IMR-90 (cell line): ENCODE measurements at regions not wholly inside any gene's neighbourhood (a gene's known extent, or its start where the extent isn't known, plus 50 kb on each side); places are given as distances from the start of the nearest gene placed in this dataset.

Experiments used
- ATAC-seq: fragments of 200-7000 bp; cut with Tn5 transposase; 2 replicates; pipeline ENCODE4 v1.9.1; 2020; ENCODE audit warnings: low read depth, mild to moderate bottlenecking, moderate library complexity
- BruUV-seq: library from RNA; stranded (reverse); fragments of 400-500 nt; replicated peaks from 2 replicates; lab custom pipeline; 2021; lab: Mats Ljungman, UMichigan
- CTCF ChIA-PET: fragments of 300-600 bp; formaldehyde crosslinking; extraction: SDS; loops from one replicate; lab custom pipeline; 2021; ENCODE audit warnings: antibody characterized with exemption; lab: Yijun Ruan, JAX
- POLR2A ChIA-PET: fragments of 300-600 bp; sonication (Branson Sonifier 250); formaldehyde crosslinking; loops from one replicate; lab custom pipeline; 2022; ENCODE audit warnings: antibody characterized with exemption; ENCODE audit not compliant: unreplicated experiment; lab: Charles Lee
- DNase-seq: peaks from one replicate; pipeline ENCODE4 v3.0.0; 2013
- H2AFZ ChIP-seq: replicated peaks from 2 replicates; pipeline ENCODE3; 2013; ENCODE audit warnings: low read length, mild to moderate bottlenecking; ENCODE audit not compliant: poor library complexity
- H2AK5ac ChIP-seq: 2 replicates; pipeline ENCODE4 v1.6.1; 2013; ENCODE audit warnings: low read depth, low read length, inconsistent platforms
- H2AK9ac ChIP-seq: replicated peaks from 2 replicates; pipeline ENCODE3; 2013; ENCODE audit warnings: mild to moderate bottlenecking, low read depth, low read length, moderate library complexity; ENCODE audit not compliant: poor library complexity
- H2BK120ac ChIP-seq: 2 replicates; pipeline ENCODE4 v1.6.1; 2013; ENCODE audit warnings: low read depth, low read length, inconsistent platforms
- H2BK15ac ChIP-seq: 3 replicates; pipeline ENCODE4 v1.6.1; 2013; ENCODE audit warnings: low read depth, low read length, inconsistent platforms
- H2BK20ac ChIP-seq: 2 replicates; pipeline ENCODE4 v1.6.1; 2013; ENCODE audit warnings: low read depth, mild to moderate bottlenecking, inconsistent platforms, low read length, moderate library complexity
- H2BK5ac ChIP-seq: 2 replicates; pipeline ENCODE4 v1.6.1; 2013; ENCODE audit warnings: mild to moderate bottlenecking, low read depth, low read length, inconsistent platforms; ENCODE audit not compliant: poor library complexity, severe bottlenecking
- H3K14ac ChIP-seq: replicated peaks from 2 replicates; pipeline ENCODE4 v1.6.1; 2013; ENCODE audit warnings: low read depth, low read length, inconsistent platforms
- H3K18ac ChIP-seq: 2 replicates; pipeline ENCODE4 v1.6.1; 2013; ENCODE audit warnings: low read depth, low read length, control low read depth
- H3K23ac ChIP-seq: 2 replicates; pipeline ENCODE4 v1.6.1; 2013; ENCODE audit warnings: low read depth, low read length, inconsistent platforms
- H3K27ac ChIP-seq: 2 replicates; pipeline ENCODE4 v1.5.1; 2013; ENCODE audit warnings: mild to moderate bottlenecking, control low read depth, low read length; ENCODE audit not compliant: insufficient read depth
- H3K27me3 ChIP-seq: 2 replicates; pipeline ENCODE4 v1.6.1; 2013; ENCODE audit warnings: low read length; ENCODE audit not compliant: control insufficient read depth, insufficient read depth
- H3K36me3 ChIP-seq: 2 replicates; pipeline ENCODE4 v1.6.1; 2013; ENCODE audit warnings: low read length, mixed read lengths; ENCODE audit not compliant: control insufficient read depth, insufficient read depth
- H3K4ac ChIP-seq: 2 replicates; pipeline ENCODE4 v1.6.1; 2013; ENCODE audit warnings: low read depth, low read length, inconsistent platforms
- H3K4me1 ChIP-seq: 2 replicates; pipeline ENCODE4 v1.6.1; 2013; ENCODE audit warnings: low read length, mixed read lengths; ENCODE audit not compliant: control insufficient read depth, insufficient read depth
- H3K4me2 ChIP-seq: 2 replicates; pipeline ENCODE4 v1.6.1; 2013; ENCODE audit warnings: low read depth, mild to moderate bottlenecking, control low read depth, low read length, moderate library complexity
- H3K4me3 ChIP-seq: 2 replicates; pipeline ENCODE4 v1.5.1; 2013; ENCODE audit warnings: low read depth, mild to moderate bottlenecking, control low read depth, low read length, moderate library complexity; ENCODE audit not compliant: insufficient read depth
- H3K56ac ChIP-seq: 2 replicates; pipeline ENCODE4 v1.6.1; 2013; ENCODE audit warnings: low read length, inconsistent platforms; ENCODE audit not compliant: insufficient read depth; ENCODE audit errors: extremely low read depth
- H3K79me1 ChIP-seq, 2 experiments: 2 replicates each; pipeline ENCODE4 v1.6.1; 2013; ENCODE audit warnings: low read length in 2 of 2, inconsistent platforms in 1 of 2, low read depth in 1 of 2
- H3K9ac ChIP-seq: 2 replicates; pipeline ENCODE4 v1.6.1; 2013; ENCODE audit warnings: low read depth, low read length, control low read depth
- H3K9me1 ChIP-seq: 2 replicates; pipeline ENCODE4 v1.6.1; 2013; ENCODE audit warnings: low read length, inconsistent platforms; ENCODE audit not compliant: insufficient read depth
- H3K9me3 ChIP-seq: 2 replicates; pipeline ENCODE4 v1.6.1; 2013; ENCODE audit warnings: low read length; ENCODE audit not compliant: control insufficient read depth, insufficient read depth
- H4K20me1 ChIP-seq: 2 replicates; pipeline ENCODE4 v1.6.1; 2013; ENCODE audit warnings: low read length, inconsistent platforms; ENCODE audit not compliant: insufficient read depth
- H4K5ac ChIP-seq: 2 replicates; pipeline ENCODE4 v1.6.1; 2013; ENCODE audit warnings: mild to moderate bottlenecking, low read depth, low read length, control low read depth
- H4K8ac ChIP-seq, 2 experiments: 2 replicates each; pipeline ENCODE4 v1.6.1; 2013; ENCODE audit warnings: low read depth in 2 of 2, low read length in 2 of 2, control low read depth in 1 of 2, inconsistent platforms in 1 of 2
- H4K91ac ChIP-seq: 2 replicates; pipeline ENCODE4 v1.6.1; 2013; ENCODE audit warnings: low read depth, low read length, inconsistent platforms; ENCODE audit not compliant: insufficient read depth
- BHLHE40 ChIP-seq: fragments of 150-350 bp; IDR thresholded peaks from 2 replicates; pipeline ENCODE4 v1.6.1; 2016; ENCODE audit warnings: mild to moderate bottlenecking, low read depth, low read length
- CEBPB ChIP-seq: IDR thresholded peaks from 2 replicates; pipeline ENCODE4 v1.6.1; 2012; ENCODE audit warnings: low read depth, low read length, improper control_type of control experiment
- CHD1 ChIP-seq: IDR thresholded peaks from 2 replicates; pipeline ENCODE4 v1.6.1; 2012; ENCODE audit warnings: low read depth, low read length, improper control_type of control experiment
- CTCF ChIP-seq: conservative IDR thresholded peaks from 2 replicates; pipeline ENCODE4 v1.5.1; 2012; ENCODE audit warnings: mild to moderate bottlenecking, low read depth, low read length, improper control_type of control experiment
- ELK1 ChIP-seq: fragments of 150-350 bp; IDR thresholded peaks from 2 replicates; pipeline ENCODE4 v1.6.1; 2016; ENCODE audit warnings: low read depth, mild to moderate bottlenecking, low read length, moderate library complexity, borderline replicate concordance
- FOS ChIP-seq: fragments of 150-350 bp; IDR thresholded peaks from 2 replicates; pipeline ENCODE4 v1.6.1; 2016; ENCODE audit warnings: low read depth, low read length
- MAZ ChIP-seq: IDR thresholded peaks from 2 replicates; pipeline ENCODE4 v1.6.1; 2012; ENCODE audit warnings: low read depth, mild to moderate bottlenecking, low read length, improper control_type of control experiment, moderate library complexity, borderline replicate concordance
- MXI1 ChIP-seq: IDR thresholded peaks from 2 replicates; pipeline ENCODE4 v1.6.1; 2012; ENCODE audit warnings: low read depth, mild to moderate bottlenecking, low read length, moderate library complexity, borderline replicate concordance
- POLR2A ChIP-seq: IDR thresholded peaks from 2 replicates; pipeline ENCODE4 v1.6.1; 2012; ENCODE audit warnings: mild to moderate bottlenecking, low read depth, low read length
- RAD21 ChIP-seq: IDR thresholded peaks from 2 replicates; pipeline ENCODE4 v1.6.1; 2012; ENCODE audit warnings: low read length, improper control_type of control experiment
- RCOR1 ChIP-seq: IDR thresholded peaks from 2 replicates; pipeline ENCODE4 v1.6.1; 2012; ENCODE audit warnings: mild to moderate bottlenecking, low read length, improper control_type of control experiment; ENCODE audit not compliant: insufficient replicate concordance
- RFX5 ChIP-seq: IDR thresholded peaks from 2 replicates; pipeline ENCODE4 v1.8.0; 2012; ENCODE audit warnings: low read depth, mild to moderate bottlenecking, low read length, moderate library complexity
- SMC3 ChIP-seq: fragments of 150-350 bp; IDR thresholded peaks from 2 replicates; pipeline ENCODE4 v1.6.1; 2016; ENCODE audit warnings: low read depth, mild to moderate bottlenecking, antibody characterized with exemption, low read length, moderate library complexity
- USF2 ChIP-seq: fragments of 150-350 bp; IDR thresholded peaks from 2 replicates; pipeline ENCODE4 v1.6.1; 2017; ENCODE audit warnings: mild to moderate bottlenecking, antibody characterized with exemption, low read length, low read depth
- WGBS, 2 experiments: methylation state at CpG; one replicate each; pipeline versions ENCODE4 v1.1.5 to v1.1.7; 2013; ENCODE audit warnings: missing lambda C conversion rate in 2 of 2; ENCODE audit not compliant: insufficient read length in 1 of 2; ENCODE audit errors: extremely low coverage in 2 of 2; 5-methylcytosine and 5-hydroxymethylcytosine counted together
- dilution Hi-C: fragments of 300-500 bp; cut with HindIII; formaldehyde crosslinking; loops from one replicate; pipeline ENCODE4 v1.14.3; 2018; ENCODE audit warnings: low sequenced_read_pairs; ENCODE audit not compliant: unreplicated experiment
- in situ Hi-C: fragments of 300-500 bp; cut with MboI; formaldehyde crosslinking; loops from 3 replicates; pipeline ENCODE4 v1.14.3; 2019; ENCODE audit warnings: low sequenced_read_pairs, inconsistent platforms, mixed read lengths
- intact Hi-C: fragments of 100-400 bp; cut with micrococcal nuclease; formaldehyde crosslinking; loops from 2 replicates; pipeline ENCODE4 v1.10.0; 2022

- Histone ChIP-seq H3K14ac (no peak overlapping the region), H3K79me1 (no peaks in the 10 kb centered on the region), H3K18ac (no peak overlapping the region), H3K36me3 (no peaks in the 10 kb centered on the region), H3K4me2 (no peak overlapping the region), H4K20me1 (no peaks in the 10 kb centered on the region), H2BK15ac (no peak overlapping the region), H3K23ac (no peak overlapping the region), H2AK9ac (no peak overlapping the region), H3K4me3 (no peak overlapping the region), H4K5ac (no peak overlapping the region), H2BK120ac (no peak overlapping the region), H3K9ac (no peak overlapping the region), H2AFZ (no peak overlapping the region), H4K91ac (no peak overlapping the region), H2BK20ac (no peak overlapping the region), H3K27ac (no peak overlapping the region), H3K9me3 (no peaks in the 10 kb centered on the region), H3K4me1 (no peaks in the 10 kb centered on the region), H3K27me3 (no peaks in the 10 kb centered on the region), H3K9me1 (no peaks in the 10 kb centered on the region), H2BK5ac (no peak overlapping the region), H4K8ac (no peak overlapping the region), H3K4ac (no peak overlapping the region), H2AK5ac (no peak overlapping the region), H3K56ac (no peak overlapping the region)
- CTCF ChIA-PET: no interaction called here
- WGBS, 2 experiments: no CpG with 5 or more reads among the region's 3 CpGs
- no peak for DNase-seq
- intact Hi-C loops (no loop called here), dilution Hi-C loops (no loop called here), in situ Hi-C loops (no loop called here)
- ATAC-seq: no peak
- POLR2A ChIA-PET: no interaction called here
- TF ChIP-seq MXI1 (no peak), ELK1 (no peak), SMC3 (no peak), RAD21 (no peak), RFX5 (no peak), RCOR1 (no peak), MAZ (no peak), BHLHE40 (no peak), FOS (no peak), CEBPB (no peak), USF2 (no peak), POLR2A (no peak), CTCF (no peak), CHD1 (no peak)
- BruUV-seq: no TSS peak
These were observed 218.9 kb upstream of the PPP1R2C start for GRCh38 chrX:42996861-42997260.
